ENCODE measurements at regions not wholly inside any gene's neighbourhood (a gene's known extent, or its start where the extent isn't known, plus 50 kb on each side); places are given as distances from the start of the nearest gene placed in this dataset.

GRCh38 chr12:69117566-69118266 lies 121.7 kb upstream of the CPSF6 start:
- TF ChIP-seq ZNF70 (CRISPR knock-in tag; IDR thresholded peaks at IDR 0.05) (no peak), RARB (CRISPR knock-in tag; IDR thresholded peaks at IDR 0.05) (no peak), CSDC2 (CRISPR knock-in tag; IDR thresholded peaks at IDR 0.05) (no peak), POU6F1 (CRISPR knock-in tag; IDR thresholded peaks at IDR 0.05; ENCODE audit: borderline replicate concordance, low read depth) (no peak), CREB5 (CRISPR knock-in tag; IDR thresholded peaks at IDR 0.05; ENCODE audit: low read depth) (no peak), ESRRG (CRISPR knock-in tag; IDR thresholded peaks at IDR 0.05) (no peak), ZFP30 (CRISPR knock-in tag; IDR thresholded peaks at IDR 0.05) (no peak), SNAI2 (CRISPR knock-in tag; IDR thresholded peaks at IDR 0.05) (no peak), ARNTL (CRISPR knock-in tag; IDR thresholded peaks at IDR 0.05; ENCODE audit: borderline replicate concordance, low read depth) (no peak), TCF4 (CRISPR knock-in tag; IDR thresholded peaks at IDR 0.05; ENCODE audit: borderline replicate concordance) (no peak)
- TF ChIP-seq, protein P1, sequence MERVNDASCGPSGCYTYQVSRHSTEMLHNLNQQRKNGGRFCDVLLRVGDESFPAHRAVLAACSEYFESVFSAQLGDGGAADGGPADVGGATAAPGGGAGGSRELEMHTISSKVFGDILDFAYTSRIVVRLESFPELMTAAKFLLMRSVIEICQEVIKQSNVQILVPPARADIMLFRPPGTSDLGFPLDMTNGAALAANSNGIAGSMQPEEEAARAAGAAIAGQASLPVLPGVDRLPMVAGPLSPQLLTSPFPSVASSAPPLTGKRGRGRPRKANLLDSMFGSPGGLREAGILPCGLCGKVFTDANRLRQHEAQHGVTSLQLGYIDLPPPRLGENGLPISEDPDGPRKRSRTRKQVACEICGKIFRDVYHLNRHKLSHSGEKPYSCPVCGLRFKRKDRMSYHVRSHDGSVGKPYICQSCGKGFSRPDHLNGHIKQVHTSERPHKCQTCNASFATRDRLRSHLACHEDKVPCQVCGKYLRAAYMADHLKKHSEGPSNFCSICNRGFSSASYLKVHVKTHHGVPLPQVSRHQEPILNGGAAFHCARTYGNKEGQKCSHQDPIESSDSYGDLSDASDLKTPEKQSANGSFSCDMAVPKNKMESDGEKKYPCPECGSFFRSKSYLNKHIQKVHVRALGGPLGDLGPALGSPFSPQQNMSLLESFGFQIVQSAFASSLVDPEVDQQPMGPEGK (CRISPR knock-in tag; IDR thresholded peaks at IDR 0.05; ENCODE audit: borderline replicate concordance), result no peak
